ENCODE measurements at regions not wholly inside any gene's neighbourhood (a gene's known extent, or its start where the extent isn't known, plus 50 kb on each side); places are given as distances from the start of the nearest gene placed in this dataset.

DNA sequence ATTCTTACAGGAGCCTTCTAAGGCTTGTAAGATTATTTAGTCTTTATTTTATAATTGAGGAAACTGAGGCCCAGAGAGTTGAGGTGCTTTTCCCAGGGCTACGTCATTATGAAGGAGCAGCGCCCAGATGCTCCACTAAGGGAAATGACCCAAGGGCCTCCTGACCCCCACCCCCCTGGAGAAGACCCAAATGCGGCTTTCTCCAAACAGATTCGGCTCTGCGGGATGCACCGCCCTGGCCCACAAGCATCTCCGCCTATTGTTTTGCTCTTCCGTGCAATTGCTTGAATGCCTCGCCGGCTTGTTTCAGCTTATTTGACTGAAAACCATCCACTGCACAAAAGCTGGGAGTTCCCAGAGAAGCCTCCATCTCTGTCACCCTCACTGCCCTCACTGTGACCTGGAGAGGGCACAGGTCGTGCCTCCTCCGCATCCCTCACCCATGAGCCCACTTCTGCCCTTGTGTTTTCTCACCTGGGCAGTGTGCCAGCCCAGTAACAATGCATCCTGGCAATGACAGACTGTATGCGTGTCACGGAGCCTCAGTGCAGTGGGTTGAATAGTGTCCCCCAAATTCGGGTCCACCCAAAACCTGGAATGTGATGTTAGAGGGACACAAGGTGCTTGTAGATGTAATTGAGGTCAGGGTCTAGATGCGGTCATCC, 790.2 kb downstream of the TBC1D22A start:
- TF ChIP-seq, protein P1, sequence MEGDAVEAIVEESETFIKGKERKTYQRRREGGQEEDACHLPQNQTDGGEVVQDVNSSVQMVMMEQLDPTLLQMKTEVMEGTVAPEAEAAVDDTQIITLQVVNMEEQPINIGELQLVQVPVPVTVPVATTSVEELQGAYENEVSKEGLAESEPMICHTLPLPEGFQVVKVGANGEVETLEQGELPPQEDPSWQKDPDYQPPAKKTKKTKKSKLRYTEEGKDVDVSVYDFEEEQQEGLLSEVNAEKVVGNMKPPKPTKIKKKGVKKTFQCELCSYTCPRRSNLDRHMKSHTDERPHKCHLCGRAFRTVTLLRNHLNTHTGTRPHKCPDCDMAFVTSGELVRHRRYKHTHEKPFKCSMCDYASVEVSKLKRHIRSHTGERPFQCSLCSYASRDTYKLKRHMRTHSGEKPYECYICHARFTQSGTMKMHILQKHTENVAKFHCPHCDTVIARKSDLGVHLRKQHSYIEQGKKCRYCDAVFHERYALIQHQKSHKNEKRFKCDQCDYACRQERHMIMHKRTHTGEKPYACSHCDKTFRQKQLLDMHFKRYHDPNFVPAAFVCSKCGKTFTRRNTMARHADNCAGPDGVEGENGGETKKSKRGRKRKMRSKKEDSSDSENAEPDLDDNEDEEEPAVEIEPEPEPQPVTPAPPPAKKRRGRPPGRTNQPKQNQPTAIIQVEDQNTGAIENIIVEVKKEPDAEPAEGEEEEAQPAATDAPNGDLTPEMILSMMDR (IDR thresholded peaks at IDR 0.05; ENCODE audit: low read depth, low read length) = no peak
- peaks cover 6% of the 10 kb centered on the region for H3K9me3 ChIP-seq (ENCODE audit: low read depth)
- no peaks in the 10 kb centered on the region for H3K36me3 ChIP-seq

DNA sequence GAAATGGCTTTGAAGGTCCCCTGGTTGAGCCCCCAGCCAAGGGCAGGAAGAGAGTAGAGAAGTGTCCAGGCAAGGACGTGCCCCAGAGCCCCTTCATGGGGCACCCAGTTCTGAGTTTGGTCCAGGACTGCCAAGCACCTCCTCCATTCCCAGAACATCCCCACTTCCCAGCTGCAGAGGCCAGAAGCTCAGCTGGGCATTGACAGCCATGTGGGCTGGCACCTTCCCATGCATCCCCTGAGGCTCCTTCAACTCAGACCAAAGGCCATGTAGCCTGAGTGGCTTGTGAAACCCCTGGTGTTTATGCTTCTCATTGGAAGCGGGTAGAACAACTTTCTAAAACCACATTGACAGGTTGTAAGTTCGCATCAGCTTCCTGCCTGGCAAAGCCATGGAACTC, 789.6 kb downstream of the TBC1D22A start:
- H3K36me3 ChIP-seq = no peaks in the 10 kb centered on the region
- no peak overlapping the region for H3K4me3 ChIP-seq
- H3K9me3 ChIP-seq (ENCODE audit: low read depth) = peaks cover under 1% of the 10 kb centered on the region
- H3K27ac ChIP-seq = no peak overlapping the region
- no peaks in the 10 kb centered on the region for H3K27me3 ChIP-seq
- TF ChIP-seq, protein P1 (IDR thresholded peaks at IDR 0.05; ENCODE audit: low read depth, low read length) = no peak
- DNase-seq (ENCODE audit: low read depth in 1 of 2, low spot score in 1 of 2) = no peak
- no peaks in the 10 kb centered on the region for H3K4me1 ChIP-seq (ENCODE audit: low read depth)

More for the DNA sequence above, 790.2 kb downstream of the TBC1D22A start:
- Histone ChIP-seq H3K27ac (no peak overlapping the region), H3K27me3 (no peaks in the 10 kb centered on the region), H3K4me1 (ENCODE audit: low read depth) (no peaks in the 10 kb centered on the region), H3K4me3 (no peak overlapping the region)
- no peak for DNase-seq (ENCODE audit: low read depth in 1 of 2, low spot score in 1 of 2)

DNA sequence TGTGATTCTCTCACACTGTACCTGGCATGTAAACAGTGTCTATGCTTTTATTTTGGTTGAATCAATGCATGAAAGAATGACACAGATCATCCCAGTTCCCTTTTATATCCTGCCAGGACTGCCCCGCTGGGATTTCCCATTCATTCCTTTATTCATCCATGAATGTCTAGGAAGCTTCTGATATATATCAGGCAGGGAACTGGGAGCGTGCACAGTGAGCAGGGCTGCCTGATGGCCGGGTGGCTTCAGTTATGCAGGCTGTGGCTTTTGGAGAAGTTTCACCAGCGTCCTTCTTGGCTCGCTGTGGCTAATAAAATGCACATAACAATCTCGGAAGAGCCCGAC, 789.0 kb downstream of the TBC1D22A start:
- no peak overlapping the region for H3K4me3 ChIP-seq
- TF ChIP-seq, protein P1 (IDR thresholded peaks at IDR 0.05; ENCODE audit: low read depth, low read length) = no peak
- no peak overlapping the region for H3K27ac ChIP-seq
- DNase-seq (ENCODE audit: low read depth in 1 of 2, low spot score in 1 of 2) = no peak
- no peaks in the 10 kb centered on the region for H3K36me3 ChIP-seq
- no peaks in the 10 kb centered on the region for H3K27me3 ChIP-seq
- H3K4me1 ChIP-seq (ENCODE audit: low read depth) = no peaks in the 10 kb centered on the region
- no peaks in the 10 kb centered on the region for H3K9me3 ChIP-seq (ENCODE audit: low read depth)

DNA sequence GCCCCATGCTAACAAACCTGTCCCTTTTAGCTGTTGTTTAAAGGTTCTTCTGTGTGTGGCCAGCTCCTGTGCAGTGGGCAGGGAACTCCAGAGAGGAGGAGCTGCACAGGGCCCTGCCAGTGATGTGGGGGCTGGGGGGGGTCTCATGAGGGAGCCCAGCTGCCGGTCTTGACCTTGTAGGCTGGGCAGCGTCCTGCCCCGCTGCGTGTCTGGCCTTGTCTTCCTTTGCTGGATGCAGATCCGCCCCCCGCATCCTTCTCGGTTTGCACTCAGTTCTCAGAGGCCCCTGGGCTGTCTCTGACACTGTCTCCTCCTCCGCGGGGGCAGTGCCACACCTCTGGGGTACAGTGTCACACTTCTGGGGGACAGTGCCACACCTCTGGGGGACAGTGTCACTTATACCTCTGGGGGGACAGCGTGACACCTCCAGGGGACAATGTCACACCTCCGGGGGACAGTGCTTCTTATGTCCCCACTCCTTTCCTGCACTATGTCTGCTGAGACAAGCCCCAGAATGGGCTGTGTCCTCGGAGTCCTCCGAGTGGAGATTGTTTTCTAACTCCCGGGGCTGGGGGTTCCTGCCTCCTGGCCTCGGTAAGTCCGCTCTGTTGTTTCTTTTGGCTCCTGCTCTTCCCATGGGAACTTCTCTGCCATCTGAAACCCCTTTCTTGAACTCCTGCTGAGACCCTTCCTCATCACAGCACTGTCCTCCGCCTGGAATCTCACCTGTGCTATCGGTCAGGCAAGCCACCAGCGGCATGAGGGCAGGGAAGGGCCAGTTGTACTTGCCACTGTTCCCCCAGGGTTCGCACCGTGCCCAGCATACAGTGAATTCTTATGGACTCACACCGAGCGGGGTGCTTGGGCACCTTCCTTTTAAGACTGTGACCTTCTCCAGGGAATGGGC, 788.3 kb downstream of the TBC1D22A start:
- no peaks in the 10 kb centered on the region for H3K36me3 ChIP-seq
- H3K27me3 ChIP-seq = no peaks in the 10 kb centered on the region
- H3K4me1 ChIP-seq (ENCODE audit: low read depth) = no peaks in the 10 kb centered on the region
- H3K27ac ChIP-seq = no peak overlapping the region
- DNase-seq (ENCODE audit: low read depth in 1 of 2, low spot score in 1 of 2) = no peak
- no peaks in the 10 kb centered on the region for H3K9me3 ChIP-seq (ENCODE audit: low read depth)
- TF ChIP-seq, protein P1 (IDR thresholded peaks at IDR 0.05; ENCODE audit: low read depth, low read length) = no peak
- no peak overlapping the region for H3K4me3 ChIP-seq

DNA sequence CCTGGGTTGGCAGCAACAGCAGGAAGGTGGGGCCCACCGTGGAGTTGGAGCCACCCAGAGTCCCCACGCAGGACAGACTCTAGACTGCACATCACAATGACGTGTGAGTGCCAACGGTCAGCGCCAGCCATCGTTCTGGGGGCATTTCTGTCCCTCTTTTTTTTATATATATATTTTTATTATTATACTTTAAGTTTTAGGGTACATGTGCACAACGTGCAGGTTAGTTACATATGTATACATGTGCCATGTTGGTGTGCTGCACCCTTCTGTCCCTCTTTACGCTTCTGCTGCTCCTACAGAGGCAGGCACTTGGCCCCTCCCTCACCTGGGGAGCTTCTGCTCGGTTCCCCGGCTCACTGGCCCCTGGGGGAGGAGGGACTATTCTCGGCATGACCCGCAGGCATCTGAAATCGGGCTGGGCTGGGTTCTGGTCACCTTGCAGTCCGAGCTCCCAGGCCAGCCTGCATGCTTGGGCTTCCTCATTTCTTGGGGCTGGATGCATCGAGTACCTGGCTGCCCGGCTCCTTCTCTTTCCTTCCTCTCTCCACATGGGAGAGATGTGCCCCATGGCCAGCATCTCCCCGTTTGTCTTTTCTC, 787.4 kb downstream of the TBC1D22A start:
- TF ChIP-seq, protein P1 (IDR thresholded peaks at IDR 0.05; ENCODE audit: low read depth, low read length) = no peak

More for the DNA sequence above, 787.4 kb downstream of the TBC1D22A start:
- Histone ChIP-seq H3K4me3 (no peak overlapping the region), H3K36me3 (no peaks in the 10 kb centered on the region), H3K4me1 (ENCODE audit: low read depth) (no peaks in the 10 kb centered on the region), H3K9me3 (ENCODE audit: low read depth) (no peaks in the 10 kb centered on the region), H3K27me3 (no peaks in the 10 kb centered on the region), H3K27ac (no peak overlapping the region)
- no peak for DNase-seq (ENCODE audit: low read depth in 1 of 2, low spot score in 1 of 2)
